ENCODE measurements at regions not wholly inside any gene's neighbourhood (a gene's known extent, or its start where the extent isn't known, plus 50 kb on each side); places are given as distances from the start of the nearest gene placed in this dataset.

DNA sequence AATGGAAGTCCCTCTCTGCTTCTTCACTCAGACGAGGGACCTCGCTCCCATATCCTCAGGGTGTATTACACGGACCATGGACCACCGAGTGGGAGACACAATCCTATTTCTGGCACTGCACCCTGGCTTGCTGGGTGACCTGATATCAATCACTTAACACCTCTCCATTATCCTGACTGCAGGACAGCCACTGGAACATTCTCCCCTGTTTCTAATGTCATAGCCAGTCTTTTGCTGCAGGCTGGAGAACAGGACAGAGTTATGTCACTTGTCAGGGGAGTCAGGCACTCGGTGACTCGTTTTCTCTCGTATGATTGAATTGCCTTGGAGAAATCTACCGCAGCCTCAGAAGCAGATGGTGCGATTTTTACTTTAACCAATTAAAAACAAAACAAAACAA is 219.1 kb upstream of the IGFBP7 start:
- Histone ChIP-seq H3K27ac (no peak overlapping the region), H3K27me3 (replicated peaks in 1 of 7) (no peaks in the 10 kb centered on the region), H3K9me3 (no peaks in the 10 kb centered on the region), H3K4me1 (no peaks in the 10 kb centered on the region), H3K36me3 (no peaks in the 10 kb centered on the region), H3K4me3 (no peak overlapping the region)
- WGBS, 5 donors = 74 to 84% (median 81%) methylated on average over 9 of the region's 9 CpGs
- DNase-seq = no peak
- intact Hi-C loops (cut with DNase I; ENCODE audit: low total_unique reads) = no loop called here
- TF ChIP-seq, protein P1, sequence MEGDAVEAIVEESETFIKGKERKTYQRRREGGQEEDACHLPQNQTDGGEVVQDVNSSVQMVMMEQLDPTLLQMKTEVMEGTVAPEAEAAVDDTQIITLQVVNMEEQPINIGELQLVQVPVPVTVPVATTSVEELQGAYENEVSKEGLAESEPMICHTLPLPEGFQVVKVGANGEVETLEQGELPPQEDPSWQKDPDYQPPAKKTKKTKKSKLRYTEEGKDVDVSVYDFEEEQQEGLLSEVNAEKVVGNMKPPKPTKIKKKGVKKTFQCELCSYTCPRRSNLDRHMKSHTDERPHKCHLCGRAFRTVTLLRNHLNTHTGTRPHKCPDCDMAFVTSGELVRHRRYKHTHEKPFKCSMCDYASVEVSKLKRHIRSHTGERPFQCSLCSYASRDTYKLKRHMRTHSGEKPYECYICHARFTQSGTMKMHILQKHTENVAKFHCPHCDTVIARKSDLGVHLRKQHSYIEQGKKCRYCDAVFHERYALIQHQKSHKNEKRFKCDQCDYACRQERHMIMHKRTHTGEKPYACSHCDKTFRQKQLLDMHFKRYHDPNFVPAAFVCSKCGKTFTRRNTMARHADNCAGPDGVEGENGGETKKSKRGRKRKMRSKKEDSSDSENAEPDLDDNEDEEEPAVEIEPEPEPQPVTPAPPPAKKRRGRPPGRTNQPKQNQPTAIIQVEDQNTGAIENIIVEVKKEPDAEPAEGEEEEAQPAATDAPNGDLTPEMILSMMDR (IDR thresholded peaks at IDR 0.05 in 8 of 11, conservative IDR thresholded peaks at IDR 0.05 in 3 of 11) = no peak
- no peak for TF ChIP-seq POLR2A (IDR thresholded peaks at IDR 0.05)
- no peak for TF ChIP-seq POLR2AphosphoS5 (IDR thresholded peaks at IDR 0.05)

DNA sequence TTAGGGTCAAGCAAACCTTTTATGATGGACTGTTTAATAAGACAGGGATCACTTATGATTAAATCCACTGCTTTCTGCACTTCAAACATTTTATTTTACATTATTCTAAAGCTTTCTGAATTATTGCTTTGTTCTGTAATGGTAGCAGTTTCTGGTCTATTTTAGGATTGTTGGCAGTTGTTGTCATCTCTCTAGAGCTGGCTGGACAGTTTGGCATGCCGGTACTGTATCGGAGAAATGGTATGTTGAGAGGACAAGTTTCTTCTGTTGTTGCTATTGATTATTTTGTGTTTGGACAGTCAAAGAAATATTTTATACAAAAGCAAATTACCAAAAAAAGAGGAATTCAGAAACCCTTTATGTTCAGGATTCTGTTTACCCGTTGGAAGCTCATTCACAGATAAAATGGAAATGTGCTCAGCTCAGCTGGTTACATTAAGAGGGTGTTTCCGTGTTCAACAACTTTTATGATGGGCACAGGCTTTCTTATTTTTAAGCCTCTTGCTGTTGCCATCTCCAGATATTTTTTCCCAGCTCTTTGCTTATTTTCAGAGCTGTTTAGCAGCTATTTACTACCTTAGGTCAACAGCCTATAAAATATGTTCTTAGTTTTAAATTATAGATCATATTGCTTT is 214.6 kb upstream of the IGFBP7 start:
- intact Hi-C loops (cut with DNase I; ENCODE audit: low total_unique reads) = no loop called here
- no peaks in the 10 kb centered on the region for H3K9me3 ChIP-seq
- no peaks in the 10 kb centered on the region for H3K27me3 ChIP-seq (replicated peaks in 1 of 7)
- no peak overlapping the region for H3K27ac ChIP-seq
- H3K4me3 ChIP-seq = no peak overlapping the region
- DNase-seq = no peak
- H3K36me3 ChIP-seq = no peaks in the 10 kb centered on the region
- 59 to 84% (median 72%) methylated on average over 4 of the region's 4 CpGs for WGBS, 5 donors
- H3K4me1 ChIP-seq = no peaks in the 10 kb centered on the region
- TF ChIP-seq POLR2AphosphoS5 (IDR thresholded peaks at IDR 0.05) (no peak), POLR2A (IDR thresholded peaks at IDR 0.05) (no peak)
- TF ChIP-seq, protein P1 (IDR thresholded peaks at IDR 0.05 in 8 of 11, conservative IDR thresholded peaks at IDR 0.05 in 3 of 11) = no peak

DNA sequence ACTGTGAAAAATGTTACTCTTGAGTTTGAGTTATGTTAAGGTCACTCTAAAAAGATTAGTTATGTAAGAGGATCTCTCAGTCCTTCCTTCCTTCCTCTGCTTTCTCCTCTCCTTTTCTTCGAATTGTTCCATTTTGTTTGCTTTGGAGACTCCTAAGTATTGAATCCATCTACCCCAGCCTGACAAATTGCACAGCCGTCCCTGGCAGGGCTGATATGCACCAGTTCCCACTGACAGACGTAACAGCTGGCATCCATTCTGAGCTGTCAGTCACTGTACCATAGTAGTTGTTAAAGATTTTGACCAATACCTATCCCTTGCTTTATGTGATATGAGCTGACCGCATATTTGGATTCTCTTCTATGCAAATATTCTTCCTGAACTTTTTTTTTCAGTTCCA is 210.7 kb upstream of the IGFBP7 start:
- no peaks in the 10 kb centered on the region for H3K4me1 ChIP-seq
- 43 to 55% (median 51%) methylated on average over 4 of the region's 4 CpGs for whole genome bisulfite sequencing, 5 donors
- TF ChIP-seq POLR2AphosphoS5 (IDR thresholded peaks at IDR 0.05) (no peak), POLR2A (IDR thresholded peaks at IDR 0.05) (no peak)
- H3K27me3 ChIP-seq (replicated peaks in 1 of 7) = no peaks in the 10 kb centered on the region
- H3K36me3 ChIP-seq = no peaks in the 10 kb centered on the region
- no peaks in the 10 kb centered on the region for H3K9me3 ChIP-seq
- no peak overlapping the region for H3K27ac ChIP-seq
- intact Hi-C loops (cut with DNase I; ENCODE audit: low total_unique reads) = no loop called here
- no peak for DNase-seq
- H3K4me3 ChIP-seq = no peak overlapping the region

DNA sequence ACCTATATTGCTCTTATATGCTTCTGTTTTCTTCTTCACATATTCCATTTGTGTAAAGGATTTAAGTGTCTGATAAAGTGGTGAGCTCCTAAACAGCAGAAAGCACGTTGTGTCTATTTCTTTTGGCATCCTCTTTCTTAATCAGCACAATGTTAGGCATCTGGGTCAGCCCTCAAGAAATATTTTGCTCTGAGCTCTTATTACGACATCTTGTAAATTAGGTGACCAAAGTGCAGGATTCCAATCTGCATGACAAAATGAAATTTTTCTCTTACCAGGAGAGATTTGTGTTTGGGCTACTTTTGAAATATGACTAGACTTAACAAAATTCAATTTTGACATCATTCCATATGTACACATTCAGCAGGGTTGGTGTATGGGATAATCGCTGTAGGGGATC is 210.0 kb upstream of the IGFBP7 start:
- 67 to 82% (median 78%) methylated on average over 3 of the region's 3 CpGs for WGBS, 5 donors
- Histone ChIP-seq H3K9me3 (no peaks in the 10 kb centered on the region), H3K4me1 (no peaks in the 10 kb centered on the region), H3K27ac (no peak overlapping the region), H3K4me3 (no peak overlapping the region), H3K27me3 (replicated peaks in 1 of 7) (no peaks in the 10 kb centered on the region), H3K36me3 (no peaks in the 10 kb centered on the region)
- intact Hi-C loops (cut with DNase I; ENCODE audit: low total_unique reads) = no loop called here
- TF ChIP-seq POLR2AphosphoS5 (IDR thresholded peaks at IDR 0.05) (no peak), POLR2A (IDR thresholded peaks at IDR 0.05) (no peak)
- TF ChIP-seq, protein P1 (IDR thresholded peaks at IDR 0.05 in 8 of 11, conservative IDR thresholded peaks at IDR 0.05 in 3 of 11) = no peak
- no peak for DNase-seq

DNA sequence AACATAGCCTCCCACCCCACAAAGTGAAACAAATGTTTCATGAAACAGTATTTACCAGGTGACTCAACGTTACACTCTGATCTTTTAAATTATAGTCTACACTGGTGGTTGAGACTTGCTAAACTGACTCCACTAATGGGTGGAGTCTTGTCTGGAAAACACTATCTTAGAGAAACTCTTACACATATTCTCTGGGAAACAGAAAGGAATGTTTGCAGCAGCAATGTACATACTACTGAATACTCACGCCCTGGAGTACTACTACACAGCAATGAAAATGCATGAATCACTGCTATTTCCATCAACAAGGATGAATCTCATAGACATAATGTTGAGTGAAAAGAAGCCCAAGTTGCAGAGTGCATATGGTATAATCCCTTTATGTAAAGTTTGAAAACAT is 208.5 kb upstream of the IGFBP7 start:
- Histone ChIP-seq H3K27ac (no peak overlapping the region), H3K4me1 (no peaks in the 10 kb centered on the region), H3K27me3 (replicated peaks in 1 of 7) (no peaks in the 10 kb centered on the region), H3K4me3 (no peak overlapping the region), H3K36me3 (no peaks in the 10 kb centered on the region), H3K9me3 (no peaks in the 10 kb centered on the region)
- WGBS, 5 donors = 84 to 93% (median 86%) methylated on average over 2 of the region's 2 CpGs
- intact Hi-C loops (cut with DNase I; ENCODE audit: low total_unique reads) = no loop called here
- TF ChIP-seq, protein P1 (IDR thresholded peaks at IDR 0.05 in 8 of 11, conservative IDR thresholded peaks at IDR 0.05 in 3 of 11) = no peak
- TF ChIP-seq POLR2A (IDR thresholded peaks at IDR 0.05) (no peak), POLR2AphosphoS5 (IDR thresholded peaks at IDR 0.05) (no peak)
- DNase-seq = no peak

All from spleen (tissue), 11 donors.